ENCODE measurements at regions not wholly inside any gene's neighbourhood (a gene's known extent, or its start where the extent isn't known, plus 50 kb on each side); places are given as distances from the start of the nearest gene placed in this dataset.

DNA sequence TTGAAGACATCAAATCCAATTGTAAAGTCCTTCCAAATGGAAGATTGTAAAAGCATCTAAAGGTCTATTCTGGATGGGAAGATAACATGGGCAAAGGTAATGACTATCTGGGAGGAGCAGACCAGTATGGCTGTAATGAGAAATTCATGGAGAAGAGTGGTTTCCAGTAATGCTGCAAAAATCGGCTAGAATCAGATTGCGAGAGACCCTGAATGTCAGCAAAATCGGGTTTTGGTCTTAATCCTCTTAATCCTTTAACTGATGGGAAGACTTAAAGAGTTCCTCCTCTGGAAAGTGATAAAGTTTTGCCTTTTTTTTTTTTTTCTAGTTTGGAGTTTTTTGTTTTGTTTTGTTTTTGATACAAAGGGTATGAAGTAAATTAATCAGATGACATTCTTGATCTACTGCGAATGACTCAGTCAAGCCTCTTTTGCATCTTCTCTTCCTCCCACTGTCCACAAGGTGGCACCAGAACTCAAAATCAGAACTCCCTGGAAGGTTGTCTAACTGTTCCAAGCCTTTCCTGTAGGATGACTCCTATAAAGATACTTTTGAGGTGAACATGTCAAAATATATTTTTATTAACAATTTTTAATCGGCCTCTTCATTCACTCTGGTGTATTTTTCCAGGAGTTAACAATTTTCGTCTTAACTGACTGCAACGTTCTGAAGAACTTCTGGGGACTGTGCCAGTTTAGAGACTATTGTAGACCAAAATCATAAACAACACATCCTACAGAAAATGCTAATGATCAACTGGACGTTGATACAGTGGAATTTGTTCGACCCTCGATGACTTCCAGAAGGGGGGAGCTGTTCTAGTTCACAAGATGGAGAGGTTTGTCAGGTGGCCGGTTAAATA lies 213.3 kb upstream of the MIR17HG start:
- Histone ChIP-seq H3K79me2 (ENCODE audit: low read depth) (no peaks in the 10 kb centered on the region), H3K27ac (no peak overlapping the region), H3K4me2 (peak overlapping the region; percentile 71), H3K27me3 (no peaks in the 10 kb centered on the region), H2AFZ (replicated peaks) (peak overlapping the region; percentile 41), H4K20me1 (ENCODE audit: low read depth) (no peaks in the 10 kb centered on the region), H3F3A (ENCODE audit: low read depth) (peaks cover 23% of the 10 kb centered on the region), H3K9me3 (ENCODE audit: low read depth) (no peaks in the 10 kb centered on the region), H3K4me3 (no peak overlapping the region), H3K9ac (no peak overlapping the region), H3K4me1 (peaks cover 49% of the 10 kb centered on the region), H3K36me3 (no peaks in the 10 kb centered on the region)
- TF ChIP-seq EZH2phosphoT487 (IDR thresholded peaks at IDR 0.05) (no peak), EZH2 (IDR thresholded peaks at IDR 0.05) (no peak)
- TF ChIP-seq, protein P1, sequence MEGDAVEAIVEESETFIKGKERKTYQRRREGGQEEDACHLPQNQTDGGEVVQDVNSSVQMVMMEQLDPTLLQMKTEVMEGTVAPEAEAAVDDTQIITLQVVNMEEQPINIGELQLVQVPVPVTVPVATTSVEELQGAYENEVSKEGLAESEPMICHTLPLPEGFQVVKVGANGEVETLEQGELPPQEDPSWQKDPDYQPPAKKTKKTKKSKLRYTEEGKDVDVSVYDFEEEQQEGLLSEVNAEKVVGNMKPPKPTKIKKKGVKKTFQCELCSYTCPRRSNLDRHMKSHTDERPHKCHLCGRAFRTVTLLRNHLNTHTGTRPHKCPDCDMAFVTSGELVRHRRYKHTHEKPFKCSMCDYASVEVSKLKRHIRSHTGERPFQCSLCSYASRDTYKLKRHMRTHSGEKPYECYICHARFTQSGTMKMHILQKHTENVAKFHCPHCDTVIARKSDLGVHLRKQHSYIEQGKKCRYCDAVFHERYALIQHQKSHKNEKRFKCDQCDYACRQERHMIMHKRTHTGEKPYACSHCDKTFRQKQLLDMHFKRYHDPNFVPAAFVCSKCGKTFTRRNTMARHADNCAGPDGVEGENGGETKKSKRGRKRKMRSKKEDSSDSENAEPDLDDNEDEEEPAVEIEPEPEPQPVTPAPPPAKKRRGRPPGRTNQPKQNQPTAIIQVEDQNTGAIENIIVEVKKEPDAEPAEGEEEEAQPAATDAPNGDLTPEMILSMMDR (IDR thresholded peaks at IDR 0.05), result peak; percentile 86
- peak overlapping the region; percentile 57 for H3K27ac Mint-ChIP-seq
- H3K27me3 Mint-ChIP-seq (ENCODE audit: insufficient read depth, low read depth), result no peaks in the 10 kb centered on the region
- peaks cover 41% of the 10 kb centered on the region for H3K4me1 Mint-ChIP-seq
- H3K4me3 Mint-ChIP-seq, result no peak overlapping the region
- H3K36me3 Mint-ChIP-seq, result peaks cover 4% of the 10 kb centered on the region
- peak; percentile 60 for DNase-seq (ENCODE audit: low spot score)
- peaks cover 14% of the 10 kb centered on the region for H3K9me3 Mint-ChIP-seq

DNA sequence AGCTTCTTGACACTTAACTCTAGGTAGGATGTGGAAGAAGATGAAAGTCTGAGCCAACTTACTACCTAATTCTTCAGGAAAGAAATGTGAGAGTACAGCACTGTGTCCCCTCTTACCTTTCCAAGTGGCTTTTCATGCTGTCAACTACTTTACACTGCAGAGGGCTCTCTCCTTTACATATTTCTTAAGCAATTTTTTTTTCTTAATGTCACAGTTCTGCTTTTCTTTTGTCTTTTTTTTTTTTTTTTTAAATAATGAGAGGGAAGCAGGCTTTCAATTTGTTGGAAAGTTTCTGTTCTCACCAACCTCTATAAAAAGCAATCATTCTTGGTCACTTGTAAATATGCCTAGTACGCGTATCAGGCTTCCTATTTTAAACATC lies 212.7 kb upstream of the MIR17HG start:
- no peak overlapping the region for H2AFZ ChIP-seq (replicated peaks)
- no peaks in the 10 kb centered on the region for H3K27me3 Mint-ChIP-seq (ENCODE audit: insufficient read depth, low read depth)
- H3K27ac Mint-ChIP-seq, result peak overlapping the region; percentile 57
- H3K79me2 ChIP-seq (ENCODE audit: low read depth), result no peaks in the 10 kb centered on the region
- peaks cover 23% of the 10 kb centered on the region for H3F3A ChIP-seq (ENCODE audit: low read depth)
- H3K36me3 ChIP-seq, result no peaks in the 10 kb centered on the region
- peak overlapping the region; percentile 83 for H3K27ac ChIP-seq
- H3K9me3 ChIP-seq (ENCODE audit: low read depth), result no peaks in the 10 kb centered on the region
- H3K4me2 ChIP-seq, result peak overlapping the region; percentile 71
- no peaks in the 10 kb centered on the region for H3K27me3 ChIP-seq
- no peak for DNase-seq (ENCODE audit: low spot score)
- H3K9ac ChIP-seq, result no peak overlapping the region
- H3K36me3 Mint-ChIP-seq, result peaks cover 4% of the 10 kb centered on the region
- TF ChIP-seq, protein P1 (IDR thresholded peaks at IDR 0.05), result no peak
- no peak for TF ChIP-seq EZH2phosphoT487 (IDR thresholded peaks at IDR 0.05)
- TF ChIP-seq EZH2 (IDR thresholded peaks at IDR 0.05), result no peak
- no peak overlapping the region for H3K4me3 ChIP-seq
- no peak overlapping the region for H3K4me3 Mint-ChIP-seq
- H3K9me3 Mint-ChIP-seq, result peaks cover 13% of the 10 kb centered on the region
- H4K20me1 ChIP-seq (ENCODE audit: low read depth), result no peaks in the 10 kb centered on the region
- peaks cover 41% of the 10 kb centered on the region for H3K4me1 Mint-ChIP-seq
- H3K4me1 ChIP-seq, result peaks cover 55% of the 10 kb centered on the region

DNA sequence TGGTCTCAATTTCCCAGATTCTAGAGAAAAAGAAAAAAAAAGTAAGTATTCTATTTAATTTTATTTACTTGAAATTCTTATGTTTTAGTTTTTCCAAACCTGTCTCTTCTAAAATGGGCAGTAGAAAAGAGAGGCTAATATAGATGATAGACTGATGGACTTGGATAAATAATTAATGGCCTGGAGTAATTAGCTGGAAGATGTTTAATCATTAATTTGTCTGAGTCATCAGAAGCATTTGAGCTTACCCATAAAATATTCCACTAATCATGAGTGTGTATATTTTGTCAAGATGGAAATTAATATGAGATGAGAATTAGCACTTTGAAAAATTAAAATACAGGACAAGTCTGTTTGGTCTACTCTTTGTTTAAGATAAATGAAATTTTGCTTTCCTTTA lies 212.1 kb upstream of the MIR17HG start:
- Mint-ChIP-seq H3K4me3 (no peak overlapping the region), H3K36me3 (peaks cover 2% of the 10 kb centered on the region), H3K9me3 (peaks cover 8% of the 10 kb centered on the region), H3K4me1 (peaks cover 41% of the 10 kb centered on the region), H3K27me3 (ENCODE audit: insufficient read depth, low read depth) (no peaks in the 10 kb centered on the region), H3K27ac (peak overlapping the region; percentile 62)
- Histone ChIP-seq H3K4me1 (peaks cover 56% of the 10 kb centered on the region), H3K4me2 (peak overlapping the region; percentile 71), H3K9ac (no peak overlapping the region), H4K20me1 (ENCODE audit: low read depth) (no peaks in the 10 kb centered on the region), H3K27ac (peak overlapping the region; percentile 83), H3K4me3 (peak overlapping the region; percentile 10), H3F3A (ENCODE audit: low read depth) (peaks cover 23% of the 10 kb centered on the region), H2AFZ (replicated peaks) (no peak overlapping the region), H3K27me3 (no peaks in the 10 kb centered on the region), H3K9me3 (ENCODE audit: low read depth) (no peaks in the 10 kb centered on the region), H3K79me2 (ENCODE audit: low read depth) (no peaks in the 10 kb centered on the region), H3K36me3 (no peaks in the 10 kb centered on the region)
- no peak for DNase-seq (ENCODE audit: low spot score)
- TF ChIP-seq, protein P1 (IDR thresholded peaks at IDR 0.05), result no peak
- TF ChIP-seq EZH2 (IDR thresholded peaks at IDR 0.05), result no peak
- no peak for TF ChIP-seq EZH2phosphoT487 (IDR thresholded peaks at IDR 0.05)

Data from neural progenitor cell (in vitro differentiated cells).